Osteoblast (primary cell): ENCODE measurements at regions not wholly inside any gene's neighbourhood (a gene's known extent, or its start where the extent isn't known, plus 50 kb on each side); places are given as distances from the start of the nearest gene placed in this dataset.
A peak's percentile ranks its signal among the peaks of the same experiment; 100 is the strongest.

Experiments used
- DNase-seq: peaks from one replicate; pipeline ENCODE4 v3.0.0; 2011; ENCODE audit warnings: low spot score, mixed read lengths; ENCODE audit not compliant: insufficient read length; ENCODE audit errors: missing footprints
- H2AFZ ChIP-seq: 2 replicates; pipeline ENCODE4 v1.6.0; 2011; ENCODE audit warnings: mild to moderate bottlenecking, low read length
- H3K27ac ChIP-seq: 2 replicates; pipeline ENCODE4 v1.5.1; 2011; ENCODE audit warnings: mild to moderate bottlenecking, low read depth, low read length, moderate library complexity
- H3K27me3 ChIP-seq: 2 replicates; pipeline ENCODE4 v1.6.0; 2012; ENCODE audit warnings: mild to moderate bottlenecking, control low read depth, inconsistent platforms, low read length, moderate library complexity; ENCODE audit not compliant: insufficient read depth
- H3K36me3 ChIP-seq: 2 replicates; pipeline ENCODE4 v1.5.1; 2011; ENCODE audit warnings: mild to moderate bottlenecking, low read length, control low read depth, moderate library complexity; ENCODE audit not compliant: insufficient read depth
- H3K4me1 ChIP-seq: 2 replicates; pipeline ENCODE4 v1.5.1; 2011; ENCODE audit warnings: mild to moderate bottlenecking, low read length, control low read depth, moderate library complexity; ENCODE audit not compliant: insufficient read depth
- H3K4me2 ChIP-seq: 2 replicates; pipeline ENCODE4 v1.6.0; 2011; ENCODE audit warnings: mild to moderate bottlenecking, low read length; ENCODE audit not compliant: insufficient read depth
- H3K4me3 ChIP-seq: fragments of 200-600 bp; sonication (generic); 3 replicates; pipeline ENCODE4 v1.5.1; 2012; ENCODE audit warnings: mild to moderate bottlenecking, low read length, inconsistent platforms; ENCODE audit not compliant: insufficient read depth
- H3K79me2 ChIP-seq: 2 replicates; pipeline ENCODE4 v1.6.0; 2012; ENCODE audit warnings: mild to moderate bottlenecking, low read length, control low read depth, inconsistent platforms; ENCODE audit not compliant: insufficient read depth
- H3K9me3 ChIP-seq: 2 replicates; pipeline ENCODE4 v1.5.1; 2011; ENCODE audit warnings: low read depth, low read length, control low read depth
- H4K20me1 ChIP-seq: 2 replicates; pipeline ENCODE4 v1.6.0; 2012; ENCODE audit warnings: mild to moderate bottlenecking, low read length, control low read depth; ENCODE audit not compliant: insufficient read depth
- TF ChIP-seq, protein P1 (sequence below): IDR thresholded peaks from 2 replicates; pipeline ENCODE4 v1.5.1; 2011; ENCODE audit warnings: mild to moderate bottlenecking, low read depth, low read length, moderate library complexity; ENCODE audit errors: extremely low read depth

DNA sequence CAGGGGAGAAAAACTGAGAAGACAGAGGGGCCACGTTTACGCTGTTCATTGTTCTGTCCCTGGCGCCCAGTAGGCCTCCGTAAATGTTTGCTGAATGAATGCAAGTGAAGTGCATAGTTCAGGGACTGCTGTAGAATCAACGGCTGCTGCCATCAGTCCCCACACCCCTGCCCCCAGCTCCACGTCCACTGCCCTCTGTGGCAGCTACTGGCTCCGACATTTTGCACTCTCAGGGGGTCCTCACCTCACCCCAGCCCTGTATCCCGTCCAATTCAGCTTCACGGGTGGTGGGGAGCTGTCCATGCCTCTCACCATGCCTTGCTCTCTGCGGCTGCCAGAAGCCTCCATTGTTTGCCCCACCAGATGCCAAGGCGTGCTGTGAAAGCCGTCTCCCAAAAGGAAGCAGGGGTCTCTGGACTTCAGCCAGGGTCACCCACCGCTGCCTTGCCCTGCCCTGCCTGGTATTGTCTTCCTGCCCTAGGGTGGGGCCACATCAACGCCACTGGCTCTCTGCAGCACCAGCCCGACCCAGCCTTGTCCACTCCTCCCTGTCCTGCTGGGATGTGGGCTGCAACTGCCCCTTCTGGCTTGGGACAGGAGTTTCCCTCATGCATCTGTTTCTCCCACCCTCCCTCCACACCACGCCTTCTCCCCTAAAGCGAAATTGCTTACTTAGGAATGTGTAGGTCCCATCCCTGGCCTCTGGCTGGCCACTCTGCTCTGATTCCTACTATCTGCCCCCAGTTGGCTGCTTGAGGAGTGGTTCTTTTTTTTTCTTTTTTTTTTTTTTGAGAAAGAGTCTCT is 86.0 kb downstream of the RHOB start:
- peak; percentile 76 for DNase-seq
- Histone ChIP-seq H3K4me2 (no peak overlapping the region), H3K27ac (no peak overlapping the region), H4K20me1 (no peaks in the 10 kb centered on the region), H3K4me1 (no peaks in the 10 kb centered on the region), H3K9me3 (no peaks in the 10 kb centered on the region), H3K27me3 (no peaks in the 10 kb centered on the region), H2AFZ (no peak overlapping the region), H3K4me3 (no peak overlapping the region), H3K79me2 (no peaks in the 10 kb centered on the region), H3K36me3 (no peaks in the 10 kb centered on the region)
- TF ChIP-seq, protein P1, sequence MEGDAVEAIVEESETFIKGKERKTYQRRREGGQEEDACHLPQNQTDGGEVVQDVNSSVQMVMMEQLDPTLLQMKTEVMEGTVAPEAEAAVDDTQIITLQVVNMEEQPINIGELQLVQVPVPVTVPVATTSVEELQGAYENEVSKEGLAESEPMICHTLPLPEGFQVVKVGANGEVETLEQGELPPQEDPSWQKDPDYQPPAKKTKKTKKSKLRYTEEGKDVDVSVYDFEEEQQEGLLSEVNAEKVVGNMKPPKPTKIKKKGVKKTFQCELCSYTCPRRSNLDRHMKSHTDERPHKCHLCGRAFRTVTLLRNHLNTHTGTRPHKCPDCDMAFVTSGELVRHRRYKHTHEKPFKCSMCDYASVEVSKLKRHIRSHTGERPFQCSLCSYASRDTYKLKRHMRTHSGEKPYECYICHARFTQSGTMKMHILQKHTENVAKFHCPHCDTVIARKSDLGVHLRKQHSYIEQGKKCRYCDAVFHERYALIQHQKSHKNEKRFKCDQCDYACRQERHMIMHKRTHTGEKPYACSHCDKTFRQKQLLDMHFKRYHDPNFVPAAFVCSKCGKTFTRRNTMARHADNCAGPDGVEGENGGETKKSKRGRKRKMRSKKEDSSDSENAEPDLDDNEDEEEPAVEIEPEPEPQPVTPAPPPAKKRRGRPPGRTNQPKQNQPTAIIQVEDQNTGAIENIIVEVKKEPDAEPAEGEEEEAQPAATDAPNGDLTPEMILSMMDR = no peak

DNA sequence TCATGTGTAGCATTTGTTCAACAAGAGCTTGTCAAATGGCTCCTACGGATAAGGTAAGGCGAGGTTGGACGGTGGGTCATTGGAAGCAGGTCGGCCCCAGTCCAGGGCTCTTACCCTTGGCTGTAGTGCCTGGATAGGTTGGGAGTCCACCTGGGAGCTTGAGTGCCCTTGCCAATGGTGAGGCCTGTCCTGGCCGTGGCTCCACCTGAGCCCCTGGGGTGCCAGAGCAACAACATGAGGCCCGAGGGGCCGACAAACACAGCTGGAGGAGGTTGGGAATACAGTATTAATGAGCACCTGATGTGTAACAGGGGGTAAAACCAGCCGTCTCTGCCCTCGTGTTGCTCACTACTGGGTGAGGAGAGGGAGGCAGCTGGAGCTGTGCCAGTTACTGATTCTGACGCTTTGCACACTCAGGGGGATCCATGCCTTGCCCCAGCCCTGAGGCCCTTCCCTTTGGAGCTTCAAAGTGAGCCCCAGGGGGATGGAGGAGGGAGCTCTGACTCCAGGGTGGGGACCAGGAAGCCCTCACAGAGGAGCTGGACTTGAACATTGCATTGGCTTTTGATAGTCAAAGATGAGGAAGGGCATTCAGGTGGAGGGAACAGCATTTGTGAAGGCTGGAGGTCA is 87.2 kb downstream of the RHOB start:
- DNase-seq = no peak
- H3K4me1 ChIP-seq = no peaks in the 10 kb centered on the region
- no peaks in the 10 kb centered on the region for H3K27me3 ChIP-seq

DNA sequence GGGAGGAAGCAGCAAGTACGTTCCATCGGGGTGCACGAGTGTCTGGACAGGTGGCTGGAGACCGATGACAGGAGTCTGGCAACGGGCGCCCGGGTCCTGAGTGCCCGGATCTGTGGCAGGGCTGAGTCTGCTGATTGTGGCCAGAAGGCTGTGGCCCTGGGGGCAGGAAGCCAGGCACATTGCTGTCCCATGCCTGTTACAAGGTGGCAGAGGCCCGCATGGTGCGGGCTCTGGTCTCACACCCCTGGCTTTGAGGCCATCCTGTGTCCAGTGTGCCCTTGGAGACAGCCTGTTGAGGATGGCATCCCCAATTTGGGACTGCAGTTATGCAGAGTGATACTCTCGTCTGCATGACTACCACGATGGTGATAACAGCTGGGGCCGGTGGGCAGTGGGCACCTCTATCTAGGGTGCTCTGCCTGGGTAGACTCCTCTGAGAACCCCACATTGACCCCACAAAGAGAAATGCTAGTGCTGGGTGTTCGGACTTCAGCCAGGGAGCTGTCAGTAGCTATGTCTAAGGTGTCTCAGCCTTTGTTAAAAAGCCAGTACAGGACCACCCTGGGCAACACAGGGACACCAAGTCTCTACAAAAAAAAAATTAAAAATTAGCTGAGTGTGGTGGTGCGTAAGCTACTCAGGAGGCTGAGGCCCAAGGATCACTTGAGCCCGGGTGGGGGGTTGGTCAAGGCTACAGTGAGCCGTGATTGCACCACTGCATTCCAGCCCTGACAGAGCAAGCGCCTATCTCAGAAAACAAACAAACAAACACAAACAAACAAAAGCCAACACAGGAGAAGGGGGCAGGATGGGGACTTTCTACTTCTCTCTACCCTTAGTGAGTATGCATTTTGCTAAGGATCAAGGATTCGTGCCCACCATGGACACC is 88.3 kb downstream of the RHOB start:
- Histone ChIP-seq H3K9me3 (no peaks in the 10 kb centered on the region), H3K4me1 (no peaks in the 10 kb centered on the region)

More for the DNA sequence above, 87.2 kb downstream of the RHOB start:
- H4K20me1 ChIP-seq = no peaks in the 10 kb centered on the region
- H3K9me3 ChIP-seq = no peaks in the 10 kb centered on the region
- H3K79me2 ChIP-seq = no peaks in the 10 kb centered on the region
- H2AFZ ChIP-seq = no peak overlapping the region
- H3K4me3 ChIP-seq = no peak overlapping the region
- H3K36me3 ChIP-seq = no peaks in the 10 kb centered on the region
- TF ChIP-seq, protein P1 = no peak
- no peak overlapping the region for H3K4me2 ChIP-seq
- no peak overlapping the region for H3K27ac ChIP-seq

More for the DNA sequence above, 88.3 kb downstream of the RHOB start:
- no peak for DNase-seq
- H3K36me3 ChIP-seq = no peaks in the 10 kb centered on the region
- no peak overlapping the region for H3K4me2 ChIP-seq
- no peaks in the 10 kb centered on the region for H4K20me1 ChIP-seq
- H3K27ac ChIP-seq = no peak overlapping the region
- no peaks in the 10 kb centered on the region for H3K79me2 ChIP-seq
- no peak overlapping the region for H3K4me3 ChIP-seq
- TF ChIP-seq, protein P1 = no peak
- no peak overlapping the region for H2AFZ ChIP-seq
- no peaks in the 10 kb centered on the region for H3K27me3 ChIP-seq
